BLaER1 treated with 17β-estradiol and CSF1 and Interleukin-3, amounts not matched to agents 10 nM and 100 nM (cell line): ENCODE measurements at regions not wholly inside any gene's neighbourhood (a gene's known extent, or its start where the extent isn't known, plus 50 kb on each side); places are given as distances from the start of the nearest gene placed in this dataset.

ENCODE experiments used
- H3K27ac ChIP-seq, 11 experiments: shearing (Covaris generic); formaldehyde crosslinking; 2 replicates each; pipeline ENCODE4 v1.8.1; 2022
- H3K27me3 ChIP-seq, 11 experiments: shearing (Covaris generic); formaldehyde crosslinking; 2 replicates each; pipeline ENCODE4 v1.8.1; 2022
- H3K36me3 ChIP-seq, 11 experiments: shearing (Covaris generic); formaldehyde crosslinking; 2 replicates each; pipeline ENCODE4 v1.8.1; 2022
- H3K4me1 ChIP-seq, 10 experiments: shearing (Covaris generic); formaldehyde crosslinking; 2 replicates each; pipeline ENCODE4 v1.8.1; 2022
- H3K4me2 ChIP-seq, 11 experiments: shearing (Covaris generic); formaldehyde crosslinking; 2 replicates each; pipeline ENCODE4 v1.8.1; 2022
- H3K4me3 ChIP-seq, 10 experiments: shearing (Covaris generic); formaldehyde crosslinking; 2 replicates each; pipeline ENCODE4 v1.8.1; 2022
- H3K9ac ChIP-seq, 11 experiments: shearing (Covaris generic); formaldehyde crosslinking; 2 replicates each; pipeline ENCODE4 v1.8.1; 2022
- H3K9me3 ChIP-seq, 11 experiments: shearing (Covaris generic); formaldehyde crosslinking; replicated peaks in 1 of 11; 2 replicates each; pipeline ENCODE4 v1.8.1; 2022
- H4K20me1 ChIP-seq, 11 experiments: shearing (Covaris generic); formaldehyde crosslinking; 2 replicates each; pipeline ENCODE4 v1.8.1; 2022
- Cebpa-rat ChIP-seq, 11 experiments: shearing (Covaris generic); IDR thresholded peaks; 2 replicates each; pipeline ENCODE4 v1.8.1; 2022

DNA sequence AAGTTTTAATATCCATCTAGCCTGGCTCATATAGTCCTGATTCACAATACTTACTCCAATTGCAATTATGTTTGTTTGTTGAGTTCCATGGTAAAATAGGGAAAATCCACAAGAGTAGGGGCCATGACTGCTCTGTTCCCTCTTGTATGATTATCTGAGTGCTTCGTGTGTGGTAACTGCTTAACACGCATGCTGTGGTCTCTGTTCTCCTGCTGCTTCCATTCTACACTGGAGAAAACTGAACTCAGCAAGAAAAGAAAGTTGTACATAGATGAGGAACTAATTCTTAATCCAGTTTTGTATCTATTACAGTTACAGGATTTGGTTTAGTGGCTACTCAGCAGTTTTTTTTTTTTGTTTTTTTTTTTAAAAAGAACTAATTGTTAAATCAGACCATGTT, 223.0 kb upstream of the SATB1 start:
- no peaks in the 10 kb centered on the region for H3K27me3 ChIP-seq
- H3K4me3 ChIP-seq: no peak overlapping the region
- H3K27ac ChIP-seq: no peak overlapping the region
- H3K4me2 ChIP-seq: peak overlapping the region in 3 of 11 experiments; percentile 0 to 77 (median 67); a peak in 5 of 22 replicates
- H3K36me3 ChIP-seq: no peaks in the 10 kb centered on the region
- H3K4me1 ChIP-seq: peaks cover 0 to 40% (median 7%) of the 10 kb centered on the region in 10 experiments; a peak in 13 of 20 replicates
- TF ChIP-seq Cebpa-rat (IDR thresholded peaks at IDR 0.05): no peak
- no peak overlapping the region for H3K9ac ChIP-seq
- no peaks in the 10 kb centered on the region for H3K9me3 ChIP-seq
- H4K20me1 ChIP-seq: no peaks in the 10 kb centered on the region

DNA sequence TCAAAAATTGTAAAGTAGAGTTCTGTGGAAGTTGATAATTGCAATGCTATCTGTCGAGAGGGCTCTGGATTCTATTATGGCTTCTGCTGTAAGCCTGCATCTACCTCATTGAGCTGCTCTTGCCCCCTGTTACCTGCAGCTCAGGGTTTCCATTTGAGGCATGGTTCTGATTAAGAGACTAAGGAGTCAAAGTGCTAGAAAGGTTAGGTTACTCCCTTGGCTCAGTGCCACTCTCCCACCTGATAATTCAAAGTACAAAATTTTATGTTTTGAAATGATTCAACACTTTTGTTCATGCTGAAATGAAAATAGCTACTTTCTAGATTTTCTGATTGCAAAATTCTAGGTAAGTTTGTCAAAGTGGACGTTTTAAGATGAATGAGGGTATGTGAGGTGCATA, 220.5 kb upstream of the SATB1 start:
- H4K20me1 ChIP-seq: no peaks in the 10 kb centered on the region
- no peaks in the 10 kb centered on the region for H3K27me3 ChIP-seq
- no peak overlapping the region for H3K9ac ChIP-seq
- H3K27ac ChIP-seq: no peak overlapping the region
- peaks cover 0 to 43% (median 9%) of the 10 kb centered on the region in 10 experiments; a peak in 13 of 20 replicates for H3K4me1 ChIP-seq
- H3K36me3 ChIP-seq: no peaks in the 10 kb centered on the region
- H3K4me3 ChIP-seq: no peak overlapping the region
- no peak for TF ChIP-seq Cebpa-rat (IDR thresholded peaks at IDR 0.05)
- H3K9me3 ChIP-seq: peaks cover 0 to 11% (median 6%) of the 10 kb centered on the region in 11 experiments; a peak in 10 of 22 replicates
- no peak overlapping the region for H3K4me2 ChIP-seq

DNA sequence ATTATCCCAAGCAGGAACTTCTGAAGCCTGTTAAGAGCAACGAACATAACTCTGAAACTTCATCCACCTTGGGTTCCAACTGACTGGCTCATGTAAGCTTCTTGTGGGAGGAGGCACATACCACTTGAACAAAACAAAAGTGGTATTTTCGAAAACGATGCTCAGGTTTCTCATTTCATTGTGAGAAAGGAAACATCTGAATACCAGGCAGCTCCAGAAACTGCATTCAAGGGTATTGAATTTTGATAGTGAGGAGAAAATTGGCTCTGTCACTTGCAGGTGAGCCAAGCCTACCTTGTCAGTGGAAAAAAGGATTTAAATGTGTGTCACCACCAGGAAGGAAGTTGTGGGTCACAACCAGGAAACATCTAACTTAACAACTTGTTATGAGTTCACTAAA, 218.1 kb upstream of the SATB1 start:
- H3K27me3 ChIP-seq: no peaks in the 10 kb centered on the region
- no peaks in the 10 kb centered on the region for H4K20me1 ChIP-seq
- H3K4me2 ChIP-seq: peak overlapping the region in 7 of 11 experiments; percentile 1 to 32 (median 5); a peak in 3 of 22 replicates
- peaks cover 0 to 26% (median 9%) of the 10 kb centered on the region in 10 experiments; a peak in 13 of 20 replicates for H3K4me1 ChIP-seq
- peaks cover 0 to 14% (median 8%) of the 10 kb centered on the region in 11 experiments; a peak in 10 of 22 replicates for H3K9me3 ChIP-seq
- H3K27ac ChIP-seq: no peak overlapping the region
- no peaks in the 10 kb centered on the region for H3K36me3 ChIP-seq
- no peak overlapping the region for H3K4me3 ChIP-seq
- no peak for TF ChIP-seq Cebpa-rat (IDR thresholded peaks at IDR 0.05)
- H3K9ac ChIP-seq: no peak overlapping the region

DNA sequence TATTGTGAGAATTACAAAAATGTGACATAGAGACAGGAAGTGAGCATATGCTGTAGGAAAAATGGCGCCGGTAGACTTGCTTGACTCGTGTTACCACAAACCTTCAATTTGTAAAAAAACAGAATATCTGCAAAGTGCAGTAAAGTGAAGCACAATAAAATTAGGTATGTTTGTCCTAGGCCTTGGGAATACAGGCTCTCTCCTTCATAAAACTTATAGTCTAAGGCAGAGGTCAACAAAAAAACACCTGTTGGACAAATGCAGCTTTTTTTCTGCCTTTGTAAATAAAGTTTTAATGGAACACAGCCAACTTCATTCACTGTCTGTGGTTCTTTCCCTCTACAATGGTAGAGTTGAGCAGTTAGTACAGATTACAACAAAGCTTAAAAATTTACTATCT, 216.8 kb upstream of the SATB1 start:
- H3K36me3 ChIP-seq: no peaks in the 10 kb centered on the region
- TF ChIP-seq Cebpa-rat (IDR thresholded peaks at IDR 0.05): no peak
- H3K9ac ChIP-seq: no peak overlapping the region
- H3K4me2 ChIP-seq: no peak overlapping the region
- H3K27ac ChIP-seq: no peak overlapping the region
- H3K4me3 ChIP-seq: no peak overlapping the region
- H4K20me1 ChIP-seq: no peaks in the 10 kb centered on the region
- H3K27me3 ChIP-seq: no peaks in the 10 kb centered on the region
- H3K9me3 ChIP-seq: peaks cover 0 to 17% (median 8%) of the 10 kb centered on the region in 11 experiments; a peak in 10 of 22 replicates
- H3K4me1 ChIP-seq: peaks cover 0 to 15% (median 9%) of the 10 kb centered on the region in 10 experiments; a peak in 10 of 20 replicates

DNA sequence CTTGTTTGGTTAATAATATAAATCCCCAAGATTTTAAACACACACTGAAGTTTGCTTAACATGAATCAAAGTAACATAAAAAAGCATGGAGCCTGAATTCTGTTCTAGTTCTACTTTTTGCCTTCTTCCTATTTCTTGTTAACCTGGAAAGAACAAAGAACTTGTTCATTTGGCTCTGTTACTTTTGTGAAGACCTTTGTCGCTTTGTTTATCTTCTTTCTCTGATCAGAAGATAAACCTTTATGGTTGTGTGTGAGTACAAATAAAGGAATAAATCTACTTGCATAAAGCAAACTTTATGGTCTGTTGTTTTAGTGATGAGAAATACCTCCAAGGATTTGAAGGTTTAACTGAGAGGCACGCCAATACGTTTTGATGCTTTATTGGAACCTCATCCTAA, 210.1 kb upstream of the SATB1 start:
- TF ChIP-seq Cebpa-rat (IDR thresholded peaks at IDR 0.05): no peak
- no peak overlapping the region for H3K27ac ChIP-seq
- H3K9ac ChIP-seq: no peak overlapping the region
- no peak overlapping the region for H3K4me2 ChIP-seq
- no peaks in the 10 kb centered on the region for H4K20me1 ChIP-seq
- H3K4me1 ChIP-seq: peaks cover 0 to 27% (median 0%) of the 10 kb centered on the region in 10 experiments; a peak in 4 of 20 replicates
- no peaks in the 10 kb centered on the region for H3K36me3 ChIP-seq
- peaks cover 0 to 13% (median 0%) of the 10 kb centered on the region in 11 experiments; a peak in 3 of 22 replicates for H3K9me3 ChIP-seq
- no peak overlapping the region for H3K4me3 ChIP-seq
- no peaks in the 10 kb centered on the region for H3K27me3 ChIP-seq

DNA sequence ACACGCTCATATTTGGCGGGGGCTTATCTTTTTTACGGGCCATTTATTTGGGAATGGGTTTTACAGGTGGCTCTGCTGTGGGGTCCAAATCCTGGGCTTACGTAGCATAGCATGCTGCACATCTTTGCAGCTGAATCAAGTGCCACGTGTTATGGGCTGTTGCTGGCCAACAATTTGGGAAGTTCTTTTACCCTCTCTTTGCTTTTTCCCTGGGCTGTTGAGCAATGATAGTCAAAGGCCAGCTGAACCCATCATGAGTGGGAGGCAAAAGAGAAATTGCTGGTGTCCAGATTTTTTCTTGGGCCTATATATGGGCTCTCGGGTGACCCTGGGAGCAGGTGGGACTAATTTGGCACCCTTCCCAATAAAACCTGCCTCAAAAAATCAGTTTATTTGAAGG, 209.3 kb upstream of the SATB1 start:
- no peak overlapping the region for H3K9ac ChIP-seq
- H3K9me3 ChIP-seq: peaks cover 0 to 12% (median 0%) of the 10 kb centered on the region in 11 experiments; a peak in 2 of 22 replicates
- H3K4me2 ChIP-seq: peak overlapping the region in 2 of 11 experiments; percentile 6 to 20; a peak in 3 of 22 replicates
- no peaks in the 10 kb centered on the region for H4K20me1 ChIP-seq
- H3K27ac ChIP-seq: no peak overlapping the region
- no peaks in the 10 kb centered on the region for H3K27me3 ChIP-seq
- peaks cover 0 to 32% (median 0%) of the 10 kb centered on the region in 10 experiments; a peak in 4 of 20 replicates for H3K4me1 ChIP-seq
- H3K36me3 ChIP-seq: no peaks in the 10 kb centered on the region
- H3K4me3 ChIP-seq: no peak overlapping the region
- no peak for TF ChIP-seq Cebpa-rat (IDR thresholded peaks at IDR 0.05)

DNA sequence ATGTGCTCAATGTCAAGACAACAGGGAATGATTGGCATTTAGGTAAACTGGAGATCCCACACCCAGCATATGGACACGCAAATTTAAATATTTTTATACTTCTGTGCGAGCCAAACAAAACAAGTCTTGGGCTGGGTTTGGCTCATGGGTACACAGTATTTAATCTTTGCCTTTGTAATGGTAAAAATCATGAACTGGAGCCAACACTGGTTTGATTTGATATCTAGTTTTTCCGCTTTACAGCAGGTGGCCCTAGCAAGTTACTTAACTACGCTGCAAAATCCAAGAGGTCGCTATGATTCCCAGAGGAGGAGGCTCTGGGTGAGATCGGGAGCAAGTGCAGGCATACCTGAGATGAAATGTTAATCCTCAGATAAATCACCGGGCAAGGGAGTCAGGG, 207.9 kb upstream of the SATB1 start:
- TF ChIP-seq Cebpa-rat (IDR thresholded peaks at IDR 0.05): no peak
- Histone ChIP-seq H3K4me3 (no peak overlapping the region), H4K20me1 (no peaks in the 10 kb centered on the region), H3K9me3 (peaks cover 0 to 11% (median 0%) of the 10 kb centered on the region in 11 experiments; a peak in 2 of 22 replicates), H3K27ac (no peak overlapping the region), H3K4me1 (peaks cover 0 to 32% (median 0%) of the 10 kb centered on the region in 10 experiments; a peak in 4 of 20 replicates), H3K4me2 (no peak overlapping the region), H3K9ac (no peak overlapping the region), H3K36me3 (no peaks in the 10 kb centered on the region), H3K27me3 (no peaks in the 10 kb centered on the region)

DNA sequence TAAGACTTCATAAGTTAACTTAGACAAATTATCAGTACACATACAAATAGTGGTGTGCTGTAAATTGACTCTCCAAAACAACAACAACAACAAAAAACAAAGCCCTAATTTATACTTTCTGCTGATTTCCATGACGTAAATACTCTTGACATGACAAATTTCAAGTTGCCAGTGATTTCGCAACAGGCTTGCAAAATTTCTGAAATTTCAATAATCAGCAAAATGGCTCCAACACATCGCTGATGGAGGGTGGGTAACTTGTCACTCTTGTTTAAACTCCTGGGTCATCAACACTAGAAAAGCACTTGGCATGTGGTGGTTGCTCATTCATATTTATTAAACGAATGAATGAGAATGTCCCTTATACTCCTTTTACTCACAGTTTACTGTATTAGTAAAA, 205.2 kb upstream of the SATB1 start:
- Histone ChIP-seq H3K4me1 (peaks cover 0 to 32% (median 0%) of the 10 kb centered on the region in 10 experiments; a peak in 4 of 20 replicates), H3K4me3 (no peak overlapping the region), H3K27me3 (no peaks in the 10 kb centered on the region), H3K27ac (peak overlapping the region in 1 of 11 experiments; percentile 41; a peak in 2 of 22 replicates), H3K36me3 (no peaks in the 10 kb centered on the region), H4K20me1 (no peaks in the 10 kb centered on the region), H3K9me3 (peaks cover 0 to 8% (median 0%) of the 10 kb centered on the region in 11 experiments; a peak in 1 of 22 replicates), H3K9ac (no peak overlapping the region), H3K4me2 (peak overlapping the region in 2 of 11 experiments; percentile 22 to 31; a peak in 2 of 22 replicates)
- peak in 7 of 11 experiments; percentile 44 to 84 (median 69); a peak in 10 of 22 replicates for TF ChIP-seq Cebpa-rat (IDR thresholded peaks at IDR 0.05)

DNA sequence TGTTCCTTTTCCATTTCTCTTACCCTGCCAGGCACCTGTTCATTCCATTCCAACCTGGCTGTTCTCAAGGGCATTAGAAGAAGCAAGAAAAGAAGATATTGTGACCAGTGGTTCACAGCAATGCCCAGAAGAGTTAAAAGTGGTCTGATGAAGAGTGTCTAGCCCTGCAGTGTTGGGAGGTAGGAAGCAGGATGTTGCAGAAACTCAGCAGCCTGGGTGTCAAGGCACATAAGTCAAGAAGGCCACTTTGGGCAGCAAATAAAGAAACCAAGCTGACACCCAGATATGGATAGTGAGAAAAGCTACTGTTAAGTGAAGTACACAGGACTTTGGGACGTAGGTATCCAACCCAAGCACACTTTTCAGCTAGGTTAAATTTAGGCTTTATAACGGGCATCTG, 199.9 kb upstream of the SATB1 start:
- Histone ChIP-seq H3K27ac (no peak overlapping the region), H3K4me3 (no peak overlapping the region), H3K27me3 (no peaks in the 10 kb centered on the region), H3K4me1 (peaks cover 0 to 4% (median 0%) of the 10 kb centered on the region in 10 experiments; a peak in 3 of 20 replicates), H3K9me3 (no peaks in the 10 kb centered on the region), H3K9ac (no peak overlapping the region), H4K20me1 (no peaks in the 10 kb centered on the region), H3K4me2 (no peak overlapping the region), H3K36me3 (no peaks in the 10 kb centered on the region)
- TF ChIP-seq Cebpa-rat (IDR thresholded peaks at IDR 0.05): no peak

DNA sequence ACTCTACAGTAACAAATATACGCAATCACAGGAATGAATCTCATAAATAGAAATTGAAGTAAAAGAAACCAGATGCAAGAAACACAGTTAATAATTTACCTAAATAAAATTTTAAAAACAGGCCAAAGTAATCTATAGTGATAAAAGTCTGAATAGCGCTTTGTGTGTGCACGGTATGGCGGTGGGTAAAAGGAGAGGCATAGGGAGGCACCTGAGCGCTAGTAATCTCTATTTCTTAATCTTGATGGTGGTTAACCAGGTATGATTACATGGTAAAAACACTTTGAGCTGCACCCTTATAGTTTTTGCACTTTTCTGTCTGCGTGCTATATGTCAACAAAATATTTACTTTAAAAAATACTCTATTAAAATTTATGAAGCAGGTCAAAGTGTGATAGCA, 198.1 kb upstream of the SATB1 start:
- H3K4me2 ChIP-seq: no peak overlapping the region
- no peak for TF ChIP-seq Cebpa-rat (IDR thresholded peaks at IDR 0.05)
- H3K4me1 ChIP-seq: no peaks in the 10 kb centered on the region
- H3K9ac ChIP-seq: no peak overlapping the region
- H3K36me3 ChIP-seq: no peaks in the 10 kb centered on the region
- no peak overlapping the region for H3K27ac ChIP-seq
- no peaks in the 10 kb centered on the region for H4K20me1 ChIP-seq
- H3K27me3 ChIP-seq: no peaks in the 10 kb centered on the region
- H3K4me3 ChIP-seq: no peak overlapping the region
- no peaks in the 10 kb centered on the region for H3K9me3 ChIP-seq
